SK-N-SH (cell line): ENCODE measurements at regions not wholly inside any gene's neighbourhood (a gene's known extent, or its start where the extent isn't known, plus 50 kb on each side); places are given as distances from the start of the nearest gene placed in this dataset.

Experiments
- CTCF ChIA-PET: fragments of 300-600, 350-600 bp; formaldehyde crosslinking; extraction: SDS; loops from one replicate; lab custom pipeline; 2021; lab: Yijun Ruan, JAX
- POLR2A ChIA-PET: fragments of 350-600 bp; sonication (Branson Sonifier 250); formaldehyde crosslinking; extraction: SDS; loops from one replicate; lab custom pipeline; 2020; ENCODE audit warnings: antibody characterized with exemption, inconsistent platforms; lab: Yijun Ruan, JAX
- DNase-seq: peaks from one replicate; pipeline ENCODE4 v3.0.0; 2012
- H2AFZ ChIP-seq: fragments of 200-600 bp; sonication (generic); 2 replicates; pipeline ENCODE4 v1.8.1; 2016; ENCODE audit warnings: antibody characterized with exemption, mild to moderate bottlenecking, low read depth
- H3F3A ChIP-seq: fragments of 200-600 bp; sonication (generic); replicated peaks from 2 replicates; pipeline ENCODE3; 2016; ENCODE audit warnings: antibody characterized with exemption, mild to moderate bottlenecking; ENCODE audit not compliant: insufficient read depth
- H3K27ac ChIP-seq, 2 experiments: fragments of 200-500 bp in 1 of 2; fragments of 200-600 bp in 1 of 2; sonication (Bioruptor generic) in 1 of 2; sonication (generic), shearing (Covaris generic) in 1 of 2; 2 replicates each; pipeline versions ENCODE4 v1.5.1 to v1.6.1; 2014 to 2016; ENCODE audit warnings: low read depth in 2 of 2, inconsistent platforms in 1 of 2, low read length in 1 of 2, mild to moderate bottlenecking in 1 of 2, mixed read lengths in 1 of 2
- H3K27me3 ChIP-seq: fragments of 200-600 bp; sonication (generic), shearing (Covaris generic); 2 replicates; pipeline ENCODE4 v1.6.1; 2016; ENCODE audit warnings: mixed run types; ENCODE audit not compliant: insufficient read depth
- H3K36me3 ChIP-seq, 2 experiments: fragments of 200-500 bp in 1 of 2; fragments of 200-600 bp in 1 of 2; sonication (Bioruptor generic) in 1 of 2; sonication (generic) in 1 of 2; replicated peaks in 1 of 2; 2 replicates each; pipeline versions ENCODE3 to v1.5.1; 2014 to 2016; ENCODE audit warnings: low read length in 1 of 2, mild to moderate bottlenecking in 1 of 2; ENCODE audit not compliant: insufficient read depth in 2 of 2, control insufficient read depth in 1 of 2
- H3K4me1 ChIP-seq, 2 experiments: fragments of 200-500 bp in 1 of 2; fragments of 200-600 bp in 1 of 2; sonication (Bioruptor generic) in 1 of 2; sonication (generic), shearing (Covaris generic) in 1 of 2; 2 replicates each; pipeline versions ENCODE4 v1.5.1 to v1.6.1; 2014 to 2016; ENCODE audit warnings: low read depth in 1 of 2, low read length in 1 of 2, mixed run types in 1 of 2; ENCODE audit not compliant: insufficient read depth in 2 of 2, control insufficient read depth in 1 of 2
- H3K4me2 ChIP-seq: fragments of 200-600 bp; sonication (generic), shearing (Covaris generic); 2 replicates; pipeline ENCODE4 v1.6.1; 2017; ENCODE audit warnings: mixed run types
- H3K4me3 ChIP-seq, 2 experiments: fragments of 200-500 bp in 1 of 2; fragments of 200-600 bp in 1 of 2; sonication (Bioruptor generic) in 1 of 2; sonication (generic), shearing (Covaris generic) in 1 of 2; 2 replicates each; pipeline versions ENCODE4 v1.5.1 to v1.8.1; 2014 to 2016; ENCODE audit warnings: low read depth in 2 of 2, inconsistent platforms in 1 of 2, low read length in 1 of 2, mild to moderate bottlenecking in 1 of 2, mixed read lengths in 1 of 2, moderate library complexity in 1 of 2
- H3K79me2 ChIP-seq: fragments of 200-600 bp; sonication (generic); 2 replicates; pipeline ENCODE4 v1.8.1; 2017; ENCODE audit warnings: mild to moderate bottlenecking; ENCODE audit not compliant: insufficient read depth
- H3K9ac ChIP-seq: fragments of 200-600 bp; sonication (generic); 2 replicates; pipeline ENCODE4 v1.6.1; 2017; ENCODE audit warnings: mixed run types
- H3K9me2 ChIP-seq: fragments of 200-600 bp; sonication (generic); 2 replicates; pipeline ENCODE4 v1.6.1; 2017; ENCODE audit warnings: mixed run types
- H3K9me3 ChIP-seq: fragments of 200-600 bp; sonication (generic); 2 replicates; pipeline ENCODE4 v1.6.1; 2017; ENCODE audit warnings: mixed run types, mild to moderate bottlenecking, moderate library complexity
- H4K20me1 ChIP-seq: fragments of 200-600 bp; sonication (generic); 2 replicates; pipeline ENCODE4 v1.6.1; 2017; ENCODE audit warnings: mild to moderate bottlenecking, mixed run types; ENCODE audit not compliant: insufficient read depth
- EZH2phosphoT487 ChIP-seq: fragments of 200-600 bp; sonication (generic); IDR thresholded peaks from 2 replicates; pipeline ENCODE4 v1.6.1; 2017; ENCODE audit warnings: low read depth, mixed run types, mild to moderate bottlenecking, antibody characterized with exemption, moderate library complexity, borderline replicate concordance
- FOSL2 ChIP-seq: IDR thresholded peaks from 2 replicates; pipeline ENCODE4 v1.4.0; 2012; ENCODE audit warnings: low read depth, mild to moderate bottlenecking, moderate library complexity, borderline replicate concordance
- FOXJ3 ChIP-seq: sonication (generic); formaldehyde crosslinking; IDR thresholded peaks from 2 replicates; pipeline ENCODE4 v1.5.1; 2020; ENCODE audit warnings: mild to moderate bottlenecking, missing genetic modification reagents
- FOXM1 ChIP-seq: IDR thresholded peaks from 2 replicates; pipeline ENCODE4 v1.4.0; 2012; ENCODE audit warnings: low read depth, mild to moderate bottlenecking
- MEF2A ChIP-seq: IDR thresholded peaks from 2 replicates; pipeline ENCODE4 v1.4.0; 2012; ENCODE audit warnings: low read depth, borderline replicate concordance
- NFIC ChIP-seq: IDR thresholded peaks from 2 replicates; pipeline ENCODE4 v1.4.0; 2012; ENCODE audit warnings: borderline replicate concordance
- NRF1 ChIP-seq: IDR thresholded peaks from 2 replicates; pipeline ENCODE4 v1.6.1; 2012; ENCODE audit warnings: low read depth, mild to moderate bottlenecking, low read length
- RXRA ChIP-seq: IDR thresholded peaks from 2 replicates; pipeline ENCODE4 v1.4.0; 2012; ENCODE audit warnings: low read depth, mild to moderate bottlenecking, borderline replicate concordance
- TAF1 ChIP-seq: IDR thresholded peaks from 2 replicates; pipeline ENCODE4 v1.6.1; 2012; ENCODE audit warnings: low read depth, mild to moderate bottlenecking, low read length, moderate library complexity, borderline replicate concordance
- WGBS: methylation state at CpG from one replicate; pipeline ENCODE4 v1.1.6; 2017; ENCODE audit warnings: low lambda C conversion rate; 5-methylcytosine and 5-hydroxymethylcytosine counted together
- TF ChIP-seq, protein P1 (sequence below): IDR thresholded peaks from 2 replicates; pipeline ENCODE4 v1.6.1; 2012; ENCODE audit warnings: mild to moderate bottlenecking, low read depth, low read length, moderate library complexity
- TF ChIP-seq, protein P2 (sequence below): IDR thresholded peaks from 2 replicates; pipeline ENCODE4 v1.4.0; 2012; ENCODE audit warnings: low read depth, borderline replicate concordance
- TF ChIP-seq, protein P3 (sequence below): fragments of 150-350 bp; IDR thresholded peaks from 2 replicates; pipeline ENCODE4 v1.6.1; 2016; ENCODE audit warnings: mild to moderate bottlenecking, low read depth, low read length
- TF ChIP-seq, protein P4 (sequence below): fragments of 150-350 bp; IDR thresholded peaks from 2 replicates; pipeline ENCODE4 v1.6.1; 2017; ENCODE audit warnings: antibody characterized with exemption, low read length, low read depth, borderline replicate concordance

DNA sequence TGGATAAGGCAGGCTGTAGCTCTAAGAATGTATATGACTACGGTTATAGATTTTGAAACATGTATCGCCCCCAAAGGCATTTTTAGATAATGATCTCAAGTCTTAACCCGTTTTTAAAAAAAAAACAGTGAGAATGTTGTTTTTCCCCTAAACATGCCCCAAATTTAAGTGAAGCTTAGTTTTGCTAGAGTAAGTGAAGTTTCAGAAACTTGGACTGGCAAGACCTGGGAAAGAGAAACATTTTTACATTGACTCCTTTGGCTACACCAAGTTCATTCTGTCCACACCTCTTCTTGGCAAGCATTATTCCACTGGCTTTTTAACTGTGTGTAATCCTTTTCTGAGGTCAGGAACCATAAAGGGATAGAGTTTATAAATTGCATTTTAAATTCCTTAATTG lies 216.7 kb upstream of the CELF2 start (continued):
- TF ChIP-seq NFIC (no peak), NRF1 (no peak), TAF1 (no peak), MEF2A (no peak)

DNA sequence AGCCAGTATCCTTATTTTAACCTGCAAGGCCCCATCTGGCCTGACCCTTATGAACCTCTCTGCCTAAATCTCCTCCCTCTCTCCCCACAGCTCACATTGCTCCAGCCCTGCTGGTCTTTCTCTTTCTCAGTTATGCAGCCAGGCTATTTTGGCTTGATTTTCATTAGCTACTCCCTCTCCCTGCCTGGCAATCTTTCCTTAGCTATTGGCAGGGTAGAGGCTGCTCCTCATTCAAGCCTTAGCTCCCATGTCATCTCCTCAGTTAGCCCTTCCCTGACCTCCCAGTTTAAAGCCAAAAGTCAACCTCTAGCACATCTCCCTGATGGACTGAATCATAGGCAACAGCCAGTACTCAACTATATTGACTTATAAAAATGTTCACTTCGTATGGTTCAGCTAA lies 214.4 kb upstream of the CELF2 start:
- H3K9ac ChIP-seq: no peak overlapping the region
- H4K20me1 ChIP-seq: no peaks in the 10 kb centered on the region
- no peaks in the 10 kb centered on the region for H3K27me3 ChIP-seq
- no peak overlapping the region for H3K4me3 ChIP-seq
- DNase-seq: no peak
- 4% methylated on average over 1 of the region's 1 CpG for WGBS
- no peak for TF ChIP-seq RXRA
- no peak for TF ChIP-seq FOXJ3
- TF ChIP-seq, protein P1, sequence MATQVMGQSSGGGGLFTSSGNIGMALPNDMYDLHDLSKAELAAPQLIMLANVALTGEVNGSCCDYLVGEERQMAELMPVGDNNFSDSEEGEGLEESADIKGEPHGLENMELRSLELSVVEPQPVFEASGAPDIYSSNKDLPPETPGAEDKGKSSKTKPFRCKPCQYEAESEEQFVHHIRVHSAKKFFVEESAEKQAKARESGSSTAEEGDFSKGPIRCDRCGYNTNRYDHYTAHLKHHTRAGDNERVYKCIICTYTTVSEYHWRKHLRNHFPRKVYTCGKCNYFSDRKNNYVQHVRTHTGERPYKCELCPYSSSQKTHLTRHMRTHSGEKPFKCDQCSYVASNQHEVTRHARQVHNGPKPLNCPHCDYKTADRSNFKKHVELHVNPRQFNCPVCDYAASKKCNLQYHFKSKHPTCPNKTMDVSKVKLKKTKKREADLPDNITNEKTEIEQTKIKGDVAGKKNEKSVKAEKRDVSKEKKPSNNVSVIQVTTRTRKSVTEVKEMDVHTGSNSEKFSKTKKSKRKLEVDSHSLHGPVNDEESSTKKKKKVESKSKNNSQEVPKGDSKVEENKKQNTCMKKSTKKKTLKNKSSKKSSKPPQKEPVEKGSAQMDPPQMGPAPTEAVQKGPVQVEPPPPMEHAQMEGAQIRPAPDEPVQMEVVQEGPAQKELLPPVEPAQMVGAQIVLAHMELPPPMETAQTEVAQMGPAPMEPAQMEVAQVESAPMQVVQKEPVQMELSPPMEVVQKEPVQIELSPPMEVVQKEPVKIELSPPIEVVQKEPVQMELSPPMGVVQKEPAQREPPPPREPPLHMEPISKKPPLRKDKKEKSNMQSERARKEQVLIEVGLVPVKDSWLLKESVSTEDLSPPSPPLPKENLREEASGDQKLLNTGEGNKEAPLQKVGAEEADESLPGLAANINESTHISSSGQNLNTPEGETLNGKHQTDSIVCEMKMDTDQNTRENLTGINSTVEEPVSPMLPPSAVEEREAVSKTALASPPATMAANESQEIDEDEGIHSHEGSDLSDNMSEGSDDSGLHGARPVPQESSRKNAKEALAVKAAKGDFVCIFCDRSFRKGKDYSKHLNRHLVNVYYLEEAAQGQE: no peak
- no peak for TF ChIP-seq FOSL2
- TF ChIP-seq, protein P2, sequence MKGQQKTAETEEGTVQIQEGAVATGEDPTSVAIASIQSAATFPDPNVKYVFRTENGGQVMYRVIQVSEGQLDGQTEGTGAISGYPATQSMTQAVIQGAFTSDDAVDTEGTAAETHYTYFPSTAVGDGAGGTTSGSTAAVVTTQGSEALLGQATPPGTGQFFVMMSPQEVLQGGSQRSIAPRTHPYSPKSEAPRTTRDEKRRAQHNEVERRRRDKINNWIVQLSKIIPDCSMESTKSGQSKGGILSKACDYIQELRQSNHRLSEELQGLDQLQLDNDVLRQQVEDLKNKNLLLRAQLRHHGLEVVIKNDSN: no peak
- TF ChIP-seq FOXM1: no peak
- TF ChIP-seq NFIC: no peak
- TF ChIP-seq, protein P3, sequence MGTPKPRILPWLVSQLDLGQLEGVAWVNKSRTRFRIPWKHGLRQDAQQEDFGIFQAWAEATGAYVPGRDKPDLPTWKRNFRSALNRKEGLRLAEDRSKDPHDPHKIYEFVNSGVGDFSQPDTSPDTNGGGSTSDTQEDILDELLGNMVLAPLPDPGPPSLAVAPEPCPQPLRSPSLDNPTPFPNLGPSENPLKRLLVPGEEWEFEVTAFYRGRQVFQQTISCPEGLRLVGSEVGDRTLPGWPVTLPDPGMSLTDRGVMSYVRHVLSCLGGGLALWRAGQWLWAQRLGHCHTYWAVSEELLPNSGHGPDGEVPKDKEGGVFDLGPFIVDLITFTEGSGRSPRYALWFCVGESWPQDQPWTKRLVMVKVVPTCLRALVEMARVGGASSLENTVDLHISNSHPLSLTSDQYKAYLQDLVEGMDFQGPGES: no peak
- TF ChIP-seq, protein P4, sequence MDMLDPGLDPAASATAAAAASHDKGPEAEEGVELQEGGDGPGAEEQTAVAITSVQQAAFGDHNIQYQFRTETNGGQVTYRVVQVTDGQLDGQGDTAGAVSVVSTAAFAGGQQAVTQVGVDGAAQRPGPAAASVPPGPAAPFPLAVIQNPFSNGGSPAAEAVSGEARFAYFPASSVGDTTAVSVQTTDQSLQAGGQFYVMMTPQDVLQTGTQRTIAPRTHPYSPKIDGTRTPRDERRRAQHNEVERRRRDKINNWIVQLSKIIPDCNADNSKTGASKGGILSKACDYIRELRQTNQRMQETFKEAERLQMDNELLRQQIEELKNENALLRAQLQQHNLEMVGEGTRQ: no peak
- TF ChIP-seq EZH2phosphoT487: no peak
- H3K27ac ChIP-seq: no peak overlapping the region
- H3K79me2 ChIP-seq: no peaks in the 10 kb centered on the region
- H3K4me2 ChIP-seq: no peak overlapping the region
- H3K4me1 ChIP-seq: no peaks in the 10 kb centered on the region
- H3F3A ChIP-seq: no peaks in the 10 kb centered on the region
- ChIA-PET POLR2A (interaction anchor here (0.8 kb wide), 1 partner anchor 133 kb away, joined by 3 read pairs; no protein-coding TSS in a partner anchor), CTCF (no interaction called here)
- no peak overlapping the region for H2AFZ ChIP-seq
- no peaks in the 10 kb centered on the region for H3K9me3 ChIP-seq
- no peaks in the 10 kb centered on the region for H3K9me2 ChIP-seq
- no peaks in the 10 kb centered on the region for H3K36me3 ChIP-seq
